ENCODE measurements at regions not wholly inside any gene's neighbourhood (a gene's known extent, or its start where the extent isn't known, plus 50 kb on each side); places are given as distances from the start of the nearest gene placed in this dataset.

DNA sequence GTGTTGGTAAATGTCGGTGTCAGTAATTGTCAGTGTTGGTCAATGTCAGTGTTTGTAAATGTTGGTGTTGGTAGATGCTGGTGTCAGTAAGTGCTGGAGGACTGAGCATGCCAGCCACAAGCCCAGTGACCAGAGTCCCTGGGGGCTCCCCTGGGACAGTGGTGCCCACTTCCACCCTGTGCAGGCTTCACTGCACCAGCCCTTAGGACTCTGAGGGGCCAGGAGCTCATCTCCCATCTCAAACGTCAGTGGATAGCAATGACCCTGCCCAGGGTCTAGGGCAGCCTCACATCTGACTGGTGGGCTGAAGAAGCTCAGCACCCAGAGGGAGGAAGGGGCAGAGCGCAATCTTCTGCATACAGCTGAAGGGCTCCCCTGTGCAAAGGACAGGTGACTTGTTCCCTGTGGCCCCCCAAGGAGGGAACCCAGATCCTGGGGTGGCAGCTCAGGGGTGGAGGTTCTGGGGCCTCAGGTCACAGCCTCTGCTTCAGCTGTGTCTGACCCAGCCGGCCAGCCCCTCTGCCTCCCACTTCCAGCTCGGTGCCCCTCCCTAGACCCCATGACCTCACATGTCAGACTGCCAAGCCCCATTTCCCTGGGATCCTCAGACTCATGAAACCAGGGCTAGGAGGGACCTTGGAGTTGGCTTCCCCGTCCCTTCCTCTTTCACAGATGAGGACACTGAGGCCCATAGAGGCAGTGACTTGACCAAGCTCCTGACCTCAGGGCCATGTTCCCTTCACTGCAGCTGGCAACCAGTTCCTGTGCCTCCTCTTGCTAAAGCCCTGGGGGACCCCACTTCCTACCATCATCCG lies 138.4 kb downstream of the CRYBB2 start:
- no peak for TF ChIP-seq EZH2 (IDR thresholded peaks at IDR 0.05; ENCODE audit: borderline replicate concordance, insufficient read depth, low read depth, low read length, poor library complexity, severe bottlenecking)
- TF ChIP-seq, protein P1, sequence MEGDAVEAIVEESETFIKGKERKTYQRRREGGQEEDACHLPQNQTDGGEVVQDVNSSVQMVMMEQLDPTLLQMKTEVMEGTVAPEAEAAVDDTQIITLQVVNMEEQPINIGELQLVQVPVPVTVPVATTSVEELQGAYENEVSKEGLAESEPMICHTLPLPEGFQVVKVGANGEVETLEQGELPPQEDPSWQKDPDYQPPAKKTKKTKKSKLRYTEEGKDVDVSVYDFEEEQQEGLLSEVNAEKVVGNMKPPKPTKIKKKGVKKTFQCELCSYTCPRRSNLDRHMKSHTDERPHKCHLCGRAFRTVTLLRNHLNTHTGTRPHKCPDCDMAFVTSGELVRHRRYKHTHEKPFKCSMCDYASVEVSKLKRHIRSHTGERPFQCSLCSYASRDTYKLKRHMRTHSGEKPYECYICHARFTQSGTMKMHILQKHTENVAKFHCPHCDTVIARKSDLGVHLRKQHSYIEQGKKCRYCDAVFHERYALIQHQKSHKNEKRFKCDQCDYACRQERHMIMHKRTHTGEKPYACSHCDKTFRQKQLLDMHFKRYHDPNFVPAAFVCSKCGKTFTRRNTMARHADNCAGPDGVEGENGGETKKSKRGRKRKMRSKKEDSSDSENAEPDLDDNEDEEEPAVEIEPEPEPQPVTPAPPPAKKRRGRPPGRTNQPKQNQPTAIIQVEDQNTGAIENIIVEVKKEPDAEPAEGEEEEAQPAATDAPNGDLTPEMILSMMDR (IDR thresholded peaks at IDR 0.05) = no peak

All from B cell (primary cell).